DMS53 treated with DMSO at 0.1 percent for 48 hours (cell line): ENCODE measurements at regions not wholly inside any gene's neighbourhood (a gene's known extent, or its start where the extent isn't known, plus 50 kb on each side); places are given as distances from the start of the nearest gene placed in this dataset.
"Not testable (repeated sequence)": the region's sequence is repeated elsewhere in the genome, so short reads cannot be mapped to it uniquely, and the experiment has no call there.

ENCODE experiments used
- DNase-seq: peaks from one replicate; lab custom pipeline; 2025; ENCODE audit not compliant: unreplicated experiment; lab: John Stamatoyannopoulos, UW

GRCh38 chr5:71904852-71905251 is 185.8 kb downstream of the CARTPT start:
- no peak for DNase-seq

GRCh38 chr5:71905834-71906711 is 187.0 kb downstream of the CARTPT start:
- no peak for DNase-seq

GRCh38 chr5:71907001-71907588 is 188.0 kb downstream of the CARTPT start:
- no peak for DNase-seq

GRCh38 chr5:71907608-71908145 is 188.6 kb downstream of the CARTPT start:
- no peak for DNase-seq

GRCh38 chr5:71910741-71911140 is 191.7 kb downstream of the CARTPT start:
- DNase-seq, result no peak

- DNase-seq, result no peak
These were observed 192.9 kb downstream of the CARTPT start for GRCh38 chr5:71912021-71912420.

GRCh38 chr5:71914281-71914680 is 193.0 kb upstream of the MAP1B start:
- DNase-seq, result no peak

- peak; percentile 92 for DNase-seq
These were observed 184.6 kb upstream of the MAP1B start for GRCh38 chr5:71922584-71923106.

GRCh38 chr5:71923755-71924154 is 183.5 kb upstream of the MAP1B start:
- DNase-seq, result no peak

- DNase-seq, result no peak
These were observed 182.9 kb upstream of the MAP1B start for GRCh38 chr5:71924325-71924724.

GRCh38 chr5:71924980-71925379 is 182.3 kb upstream of the MAP1B start:
- peak; percentile 93 for DNase-seq

- DNase-seq, result peak; percentile 49
These were observed 181.6 kb upstream of the MAP1B start for GRCh38 chr5:71925608-71926091.

GRCh38 chr5:71929003-71929402 is 178.3 kb upstream of the MAP1B start:
- no peak for DNase-seq

- not testable (repeated sequence) for DNase-seq
These were observed 176.7 kb upstream of the MAP1B start for GRCh38 chr5:71930554-71930953.

- peak; percentile 46 for DNase-seq
These were observed 175.1 kb upstream of the MAP1B start for GRCh38 chr5:71932131-71932654.

GRCh38 chr5:71932655-71933338 is 174.5 kb upstream of the MAP1B start:
- DNase-seq, result peak; percentile 76

GRCh38 chr5:71934322-71934721 is 173.0 kb upstream of the MAP1B start:
- DNase-seq, result no peak

- peak; percentile 50 for DNase-seq
These were observed 169.2 kb upstream of the MAP1B start for GRCh38 chr5:71937921-71938698.

GRCh38 chr5:71938895-71939294 is 168.4 kb upstream of the MAP1B start:
- peak; percentile 94 for DNase-seq
